ENCODE measurements at regions not wholly inside any gene's neighbourhood (a gene's known extent, or its start where the extent isn't known, plus 50 kb on each side); places are given as distances from the start of the nearest gene placed in this dataset.
"Not testable (repeated sequence)": the region's sequence is repeated elsewhere in the genome, so short reads cannot be mapped to it uniquely, and the experiment has no call there.

GRCh38 chr13:40338217-40338616 lies 328.2 kb downstream of the FOXO1 start:
- DNase-seq (ENCODE audit: low read depth), result no peak

GRCh38 chr13:40340368-40341095 lies 325.9 kb downstream of the FOXO1 start:
- DNase-seq (ENCODE audit: low read depth), result no peak

GRCh38 chr13:40341096-40341471 lies 325.4 kb downstream of the FOXO1 start:
- no peak for DNase-seq (ENCODE audit: low read depth)

- DNase-seq (ENCODE audit: low read depth), result no peak
Measured at GRCh38 chr13:40341501-40341900, 324.9 kb downstream of the FOXO1 start.

- no peak for DNase-seq (ENCODE audit: low read depth)
Measured at GRCh38 chr13:40342461-40342860, 324.0 kb downstream of the FOXO1 start.

- no peak for DNase-seq (ENCODE audit: low read depth)
Measured at GRCh38 chr13:40342901-40343300, 323.5 kb downstream of the FOXO1 start.

GRCh38 chr13:40343550-40344269 lies 322.7 kb downstream of the FOXO1 start:
- no peak for DNase-seq (ENCODE audit: low read depth)

GRCh38 chr13:40344270-40345148 lies 321.9 kb downstream of the FOXO1 start:
- no peak for DNase-seq (ENCODE audit: low read depth)

GRCh38 chr13:40345149-40345514 lies 321.3 kb downstream of the FOXO1 start:
- DNase-seq (ENCODE audit: low read depth), result no peak

GRCh38 chr13:40345654-40346372 lies 320.6 kb downstream of the FOXO1 start:
- no peak for DNase-seq (ENCODE audit: low read depth)

- DNase-seq (ENCODE audit: low read depth), result no peak
Measured at GRCh38 chr13:40346592-40346991, 319.8 kb downstream of the FOXO1 start.

GRCh38 chr13:40348096-40348679 lies 318.3 kb downstream of the FOXO1 start:
- DNase-seq (ENCODE audit: low read depth), result no peak

- DNase-seq (ENCODE audit: low read depth), result no peak
Measured at GRCh38 chr13:40350283-40350992, 316.0 kb downstream of the FOXO1 start.

- no peak for DNase-seq (ENCODE audit: low read depth)
Measured at GRCh38 chr13:40351537-40352379, 314.7 kb downstream of the FOXO1 start.

- no peak for DNase-seq (ENCODE audit: low read depth)
Measured at GRCh38 chr13:40352380-40352778, 314.1 kb downstream of the FOXO1 start.

GRCh38 chr13:40352802-40353562 lies 313.5 kb downstream of the FOXO1 start:
- no peak for DNase-seq (ENCODE audit: low read depth)

GRCh38 chr13:40355126-40355724 lies 311.2 kb downstream of the FOXO1 start:
- DNase-seq (ENCODE audit: low read depth), result no peak

GRCh38 chr13:40356011-40356410 lies 310.4 kb downstream of the FOXO1 start:
- DNase-seq (ENCODE audit: low read depth), result no peak

- not testable (repeated sequence) for DNase-seq (ENCODE audit: low read depth)
Measured at GRCh38 chr13:40356458-40356857, 310.0 kb downstream of the FOXO1 start.
